T-cell (primary cell): ENCODE measurements at regions not wholly inside any gene's neighbourhood (a gene's known extent, or its start where the extent isn't known, plus 50 kb on each side); places are given as distances from the start of the nearest gene placed in this dataset.

Experiments used
- ATAC-seq, 4 experiments: fragments of 200-7000 bp in 3 of 4; fragments of 150-1000 bp in 1 of 4; cut with Tn5 transposase; replicated peaks in 1 of 4; 1 replicate in 3 of 4; 2 replicates in 1 of 4; pipeline ENCODE4 v1.10.0; 2021; ENCODE audit warnings: moderate library complexity in 3 of 4, mild to moderate bottlenecking in 2 of 4, moderate number of reproducible peaks in 1 of 4
- CTCF ChIA-PET, 2 donors: fragments of 300-600 bp; sonication (Branson Sonifier 250); formaldehyde crosslinking; loops; one replicate each; lab custom pipeline; 2022; ENCODE audit warnings: antibody characterized with exemption in 2 of 2; lab: Charles Lee
- POLR2A ChIA-PET, 2 donors: fragments of 300-600 bp; sonication (Branson Sonifier 250); formaldehyde crosslinking; loops; one replicate each; lab custom pipeline; 2022; ENCODE audit warnings: antibody characterized with exemption in 2 of 2; lab: Charles Lee
- DNase-seq, 35 experiments: peaks; one replicate each; pipeline versions ENCODE4 v3.0.0 to v3.0.0-alpha.2; 2013 to 2023
- H3K27ac ChIP-seq: one replicate; pipeline ENCODE4 v1.5.1; 2013; ENCODE audit warnings: low read length
- H3K27me3 ChIP-seq, 2 experiments: replicated peaks in 1 of 2; 1 replicate in 1 of 2; 2 replicates in 1 of 2; pipeline versions ENCODE4 v1.6.1 to v1.7.0; 2013; ENCODE audit warnings: low read length in 1 of 2, mixed read lengths in 1 of 2; ENCODE audit not compliant: control insufficient read depth in 2 of 2, insufficient read depth in 2 of 2; ENCODE audit errors: extremely low read depth in 1 of 2
- H3K36me3 ChIP-seq, 2 donors: 1 replicate in 1 of 2; 2 replicates in 1 of 2; pipeline versions ENCODE4 v1.6.1 to v1.7.0; 2013; ENCODE audit warnings: low read length in 1 of 2; ENCODE audit not compliant: control insufficient read depth in 2 of 2, insufficient read depth in 1 of 2; ENCODE audit errors: extremely low read depth in 1 of 2
- H3K4me1 ChIP-seq, 2 experiments: 1 replicate in 1 of 2; 2 replicates in 1 of 2; pipeline versions ENCODE4 v1.6.1 to v1.7.0; 2013; ENCODE audit warnings: low read length in 2 of 2, mixed read lengths in 1 of 2; ENCODE audit not compliant: insufficient read depth in 2 of 2, control insufficient read depth in 1 of 2; ENCODE audit errors: extremely low read depth in 1 of 2
- H3K4me3 ChIP-seq, 2 donors: 1 replicate in 1 of 2; 2 replicates in 1 of 2; pipeline versions ENCODE4 v1.5.1 to v1.7.0; 2013; ENCODE audit warnings: mild to moderate bottlenecking in 2 of 2, low read length in 1 of 2, moderate library complexity in 1 of 2; ENCODE audit not compliant: control insufficient read depth in 1 of 2; ENCODE audit errors: extremely low read depth in 1 of 2
- H3K9me3 ChIP-seq: 2 replicates; pipeline ENCODE4 v1.7.0; 2013
- H3K27ac Mint-ChIP-seq, 2 donors: one replicate each; pipeline ENCODE4 v1.8.0; 2020 to 2021; ENCODE audit warnings: mild to moderate bottlenecking in 2 of 2, mixed read lengths in 2 of 2
- H3K27me3 Mint-ChIP-seq, 2 donors: one replicate each; pipeline ENCODE4 v1.8.0; 2021 to 2022; ENCODE audit warnings: mixed read lengths in 2 of 2
- H3K36me3 Mint-ChIP-seq: one replicate; pipeline ENCODE4 v1.8.0; 2021; ENCODE audit warnings: mixed read lengths
- H3K4me1 Mint-ChIP-seq, 3 donors: one replicate each; pipeline ENCODE4 v1.8.0; 2020 to 2022; ENCODE audit warnings: mixed read lengths in 3 of 3, mild to moderate bottlenecking in 1 of 3
- H3K4me3 Mint-ChIP-seq, 3 donors: one replicate each; pipeline ENCODE4 v1.8.0; 2020 to 2022; ENCODE audit warnings: mild to moderate bottlenecking in 3 of 3, mixed read lengths in 3 of 3, moderate library complexity in 3 of 3
- H3K9me3 Mint-ChIP-seq, 3 donors: one replicate each; pipeline ENCODE4 v1.8.0; 2020 to 2022; ENCODE audit warnings: mixed read lengths in 3 of 3
- WGBS: methylation state at CpG from one replicate; pipeline ENCODE4 v1.1.5; 2013; ENCODE audit warnings: missing lambda C conversion rate; ENCODE audit not compliant: insufficient coverage; 5-methylcytosine and 5-hydroxymethylcytosine counted together

DNA sequence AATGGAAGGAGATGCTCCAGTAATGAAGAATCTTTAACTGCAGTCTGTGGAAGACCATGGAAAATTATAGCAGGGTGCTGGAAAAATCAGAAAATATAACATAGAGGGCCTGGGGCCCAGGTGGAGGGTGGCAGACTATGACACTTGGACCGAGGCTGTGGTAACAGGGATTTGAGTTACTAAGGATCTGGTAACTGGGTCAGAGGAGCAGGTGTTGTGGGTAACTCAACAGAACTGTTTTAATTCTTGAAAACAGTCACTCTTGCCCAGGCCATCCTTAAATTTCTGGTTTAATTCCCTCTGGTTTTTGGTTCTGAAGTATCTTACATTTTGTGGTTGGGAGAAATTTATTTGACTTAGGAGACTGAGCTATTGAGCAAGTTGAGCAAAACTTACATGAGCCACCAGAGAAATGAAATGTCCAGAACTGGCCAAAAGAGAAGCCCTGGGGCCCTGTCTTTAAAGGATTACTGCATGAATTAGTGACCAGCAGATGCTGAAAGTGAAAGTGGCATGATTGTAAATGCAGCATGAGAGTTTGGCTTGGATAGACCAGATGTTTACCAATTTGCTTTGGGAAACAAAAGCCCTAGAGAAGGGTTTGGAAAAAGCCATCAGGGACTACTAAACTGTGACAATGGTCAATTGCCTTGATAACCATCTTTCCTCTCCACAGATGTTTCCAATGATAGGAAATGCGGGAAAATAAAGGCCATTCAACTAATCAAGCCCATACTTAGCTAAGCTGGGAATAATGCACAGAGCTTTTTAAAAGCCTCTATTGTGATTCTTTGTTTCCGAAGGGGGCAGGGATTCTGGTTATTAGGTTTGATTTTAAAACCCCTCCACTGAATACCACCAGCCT lies 374.9 kb upstream of the TGFBR2 start:
- Histone ChIP-seq H3K27ac (no peak overlapping the region), H3K4me3 (no peak overlapping the region), H3K27me3 (no peaks in the 10 kb centered on the region), H3K36me3 (no peaks in the 10 kb centered on the region), H3K9me3 (no peaks in the 10 kb centered on the region), H3K4me1 (peaks cover 0 to 7% of the 10 kb centered on the region in 2 experiments)
- DNase-seq (no peak), ATAC-seq (no peak)
- Mint-ChIP-seq H3K4me1 (peaks cover 11 to 14% (median 14%) of the 10 kb centered on the region in 3 donors), H3K9me3 (no peaks in the 10 kb centered on the region), H3K27me3 (no peaks in the 10 kb centered on the region), H3K36me3 (no peaks in the 10 kb centered on the region), H3K27ac (no peak overlapping the region), H3K4me3 (no peak overlapping the region)
- WGBS, result no CpG with 5 or more reads among the region's 3 CpGs
- CTCF ChIA-PET, result interaction anchor here in 1 of 2 donors (0.6 kb wide), 1 partner anchor 120 kb away, joined by 3 read pairs; no protein-coding TSS in a partner anchor
- POLR2A ChIA-PET, result no interaction called here

DNA sequence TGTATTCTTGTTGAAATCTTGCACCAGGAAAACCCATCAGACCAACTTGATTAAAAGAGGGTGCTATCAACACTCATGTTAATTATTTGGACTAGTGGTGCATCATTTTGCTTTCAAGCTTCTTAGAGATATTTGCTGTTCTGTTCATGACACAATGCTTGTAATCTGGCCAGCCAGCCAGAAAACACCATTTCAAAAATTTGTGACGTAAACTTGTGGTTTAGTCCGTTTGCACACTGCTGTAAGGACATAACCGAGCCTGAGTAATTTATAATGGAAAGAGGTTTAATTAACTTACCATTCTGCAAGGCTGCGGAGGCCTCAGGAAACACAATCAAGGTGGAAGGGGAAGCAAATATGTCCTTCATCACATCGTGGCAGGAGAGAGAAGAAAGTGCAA lies 374.3 kb upstream of the TGFBR2 start:
- no peaks in the 10 kb centered on the region for H3K27me3 ChIP-seq
- H3K4me1 Mint-ChIP-seq, result peaks cover 11 to 14% (median 13%) of the 10 kb centered on the region in 3 donors
- no peak overlapping the region for H3K4me3 Mint-ChIP-seq
- no peaks in the 10 kb centered on the region for H3K9me3 Mint-ChIP-seq
- no peak overlapping the region for H3K27ac ChIP-seq
- no peak overlapping the region for H3K4me3 ChIP-seq
- no peak for DNase-seq
- ATAC-seq, result no peak
- H3K9me3 ChIP-seq, result no peaks in the 10 kb centered on the region
- H3K27me3 Mint-ChIP-seq, result no peaks in the 10 kb centered on the region
- no peak overlapping the region for H3K27ac Mint-ChIP-seq
- no peaks in the 10 kb centered on the region for H3K36me3 ChIP-seq
- WGBS, result 80% methylated on average over 1 of the region's 5 CpGs
- H3K36me3 Mint-ChIP-seq, result no peaks in the 10 kb centered on the region
- peaks cover 0 to 7% of the 10 kb centered on the region in 2 experiments for H3K4me1 ChIP-seq
- ChIA-PET POLR2A (no interaction called here), CTCF (no interaction called here)

DNA sequence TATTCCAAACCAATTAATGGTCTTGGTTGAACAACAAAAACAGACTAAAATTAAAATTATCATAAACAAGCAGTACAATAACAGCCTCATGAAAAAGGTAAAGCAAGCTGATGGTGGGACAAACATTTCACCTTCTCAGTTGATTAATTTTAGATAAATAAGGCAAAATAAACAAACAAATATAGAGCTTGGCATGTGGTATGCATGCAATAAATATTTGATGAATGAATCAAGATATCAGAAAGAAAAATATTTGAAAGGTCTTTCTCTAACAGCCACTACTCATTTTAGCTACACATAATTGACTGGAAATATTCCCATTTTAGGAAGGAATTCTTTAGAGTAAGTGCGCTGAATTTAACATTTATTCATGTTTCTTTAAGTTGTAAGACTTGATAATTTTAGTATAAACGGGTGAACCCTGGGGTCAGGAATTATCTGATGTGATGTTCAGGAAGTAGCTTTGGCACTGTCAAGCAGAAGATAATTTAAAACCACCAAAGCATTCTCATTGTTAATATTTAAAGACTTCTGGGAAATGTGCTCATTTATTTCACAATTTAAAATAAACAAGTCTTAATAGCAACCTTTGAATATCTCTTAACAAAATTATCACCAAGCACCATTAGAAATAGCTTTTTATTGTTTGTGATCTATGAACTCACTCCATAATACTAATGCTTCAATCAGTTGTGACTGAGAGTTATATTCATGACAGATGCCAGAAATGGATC lies 372.3 kb upstream of the TGFBR2 start:
- H3K27me3 ChIP-seq, result no peaks in the 10 kb centered on the region
- ChIA-PET CTCF (no interaction called here), POLR2A (no interaction called here)
- H3K36me3 ChIP-seq, result no peaks in the 10 kb centered on the region
- no peaks in the 10 kb centered on the region for H3K4me1 ChIP-seq
- Mint-ChIP-seq H3K27ac (no peak overlapping the region), H3K9me3 (peaks cover 0 to 6% (median 2%) of the 10 kb centered on the region in 3 donors), H3K4me3 (no peak overlapping the region), H3K4me1 (no peaks in the 10 kb centered on the region), H3K36me3 (no peaks in the 10 kb centered on the region), H3K27me3 (no peaks in the 10 kb centered on the region)
- H3K4me3 ChIP-seq, result no peak overlapping the region
- no peaks in the 10 kb centered on the region for H3K9me3 ChIP-seq
- no CpG with 5 or more reads among the region's 2 CpGs for WGBS
- DNase-seq (no peak), ATAC-seq (no peak)
- no peak overlapping the region for H3K27ac ChIP-seq

DNA sequence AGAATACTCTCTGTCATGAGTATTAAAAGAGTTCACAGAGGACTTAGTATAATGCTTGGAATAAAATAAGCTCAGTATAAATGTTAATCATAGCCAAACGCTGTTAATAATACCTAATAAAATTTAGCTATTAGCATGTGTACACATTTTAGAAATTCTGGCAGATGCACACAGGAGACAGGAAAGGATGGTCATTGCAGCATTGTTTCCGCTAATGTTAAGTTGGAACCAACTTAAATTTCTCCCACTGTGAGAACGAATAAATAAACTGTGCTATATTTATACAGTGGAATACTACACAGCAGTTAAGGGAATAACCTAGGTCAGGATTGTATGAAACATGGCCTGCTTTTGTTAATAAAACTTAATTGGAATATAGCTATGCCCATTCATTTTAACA lies 370.4 kb upstream of the TGFBR2 start:
- ChIA-PET POLR2A (no interaction called here), CTCF (interaction anchor here (0.5 to 0.9 kb wide), 3 partner anchors 37 to 458 kb away, joined by 3 read pairs; no protein-coding TSS in a partner anchor)
- Mint-ChIP-seq H3K4me1 (no peaks in the 10 kb centered on the region), H3K27ac (no peak overlapping the region), H3K9me3 (peaks cover 0 to 6% (median 2%) of the 10 kb centered on the region in 3 donors), H3K27me3 (no peaks in the 10 kb centered on the region), H3K36me3 (no peaks in the 10 kb centered on the region), H3K4me3 (no peak overlapping the region)
- no peak overlapping the region for H3K27ac ChIP-seq
- no CpG with 5 or more reads among the region's 3 CpGs for WGBS
- no peaks in the 10 kb centered on the region for H3K9me3 ChIP-seq
- no peak for ATAC-seq
- H3K27me3 ChIP-seq, result no peaks in the 10 kb centered on the region
- H3K4me1 ChIP-seq, result no peaks in the 10 kb centered on the region
- no peak for DNase-seq
- no peaks in the 10 kb centered on the region for H3K36me3 ChIP-seq
- H3K4me3 ChIP-seq, result no peak overlapping the region

DNA sequence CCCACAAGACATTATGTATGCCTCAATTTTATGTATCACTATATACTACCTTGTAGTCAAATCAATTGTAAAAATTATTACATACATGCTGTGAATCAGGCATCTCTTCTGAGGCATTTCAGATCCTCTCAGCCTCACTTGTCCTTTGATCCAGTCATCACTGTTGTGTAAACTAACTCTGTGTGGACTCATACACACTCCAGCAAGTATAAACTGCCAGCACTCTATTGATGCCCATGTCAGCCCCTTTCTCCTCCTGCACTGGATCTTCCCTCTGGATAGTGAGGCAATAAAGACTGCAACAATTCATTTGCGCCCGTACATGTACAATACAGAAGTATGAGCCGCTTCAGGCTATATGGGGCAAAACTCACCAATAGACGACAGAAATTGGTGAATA lies 364.7 kb upstream of the TGFBR2 start:
- H3K4me1 ChIP-seq, result no peaks in the 10 kb centered on the region
- no peaks in the 10 kb centered on the region for H3K9me3 ChIP-seq
- Mint-ChIP-seq H3K9me3 (peaks cover 0 to 6% (median 2%) of the 10 kb centered on the region in 3 donors), H3K4me3 (no peak overlapping the region), H3K36me3 (no peaks in the 10 kb centered on the region), H3K27ac (no peak overlapping the region), H3K4me1 (no peaks in the 10 kb centered on the region), H3K27me3 (peaks cover 0 to 4% of the 10 kb centered on the region in 2 donors)
- H3K4me3 ChIP-seq, result no peak overlapping the region
- peaks cover 0 to 3% of the 10 kb centered on the region in 2 experiments for H3K27me3 ChIP-seq
- no peaks in the 10 kb centered on the region for H3K36me3 ChIP-seq
- CTCF ChIA-PET, result no interaction called here
- no peak for DNase-seq
- no peak overlapping the region for H3K27ac ChIP-seq
- no CpG with 5 or more reads among the region's 4 CpGs for WGBS
- ATAC-seq, result no peak
- POLR2A ChIA-PET, result no interaction called here

DNA sequence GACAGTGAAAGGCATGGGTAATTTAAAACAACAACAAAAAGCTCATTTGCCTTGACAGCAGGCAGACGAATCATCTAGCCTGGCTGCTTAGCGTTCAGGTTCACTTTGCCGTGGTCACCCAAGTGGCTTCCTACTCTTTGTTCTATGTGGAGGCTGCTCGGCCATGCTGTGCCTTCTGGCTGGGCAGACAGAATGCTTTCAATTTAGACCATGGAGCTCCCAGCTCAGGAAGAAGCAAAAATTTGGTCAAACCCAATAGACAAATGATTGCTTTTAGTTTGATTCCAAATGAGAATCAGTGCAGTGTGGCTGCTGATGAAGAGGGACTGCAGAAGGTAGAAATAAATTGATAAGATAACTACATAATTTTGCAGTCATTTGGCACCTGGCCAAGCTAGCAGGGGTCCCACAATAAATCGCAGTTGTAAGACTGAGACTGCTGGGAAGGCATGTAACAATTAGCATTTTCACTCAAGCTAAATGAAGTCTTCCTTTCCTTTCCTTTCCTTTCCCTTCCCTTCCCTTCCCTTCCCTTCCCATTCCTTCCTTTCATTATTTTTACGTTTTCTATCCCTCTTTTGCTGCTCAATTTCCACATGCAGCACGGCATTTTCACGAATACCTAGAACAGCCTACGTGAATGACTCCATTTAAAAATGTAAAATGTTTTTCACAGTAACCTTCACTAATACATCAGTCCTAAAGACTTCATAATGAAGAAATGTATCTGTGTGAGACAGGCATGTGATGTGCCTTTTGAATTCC lies 360.4 kb upstream of the TGFBR2 start:
- no peaks in the 10 kb centered on the region for H3K36me3 Mint-ChIP-seq
- ChIA-PET CTCF (no interaction called here), POLR2A (no interaction called here)
- DNase-seq (no peak), ATAC-seq (no peak)
- Histone ChIP-seq H3K27ac (no peak overlapping the region), H3K27me3 (peaks cover 0 to 3% of the 10 kb centered on the region in 2 experiments), H3K4me1 (no peaks in the 10 kb centered on the region), H3K9me3 (no peaks in the 10 kb centered on the region), H3K36me3 (no peaks in the 10 kb centered on the region), H3K4me3 (no peak overlapping the region)
- peaks cover 4 to 6% of the 10 kb centered on the region in 2 donors for H3K27me3 Mint-ChIP-seq
- H3K4me3 Mint-ChIP-seq, result no peak overlapping the region
- no peak overlapping the region for H3K27ac Mint-ChIP-seq
- WGBS, result 80% methylated on average over 8 of the region's 9 CpGs
- no peaks in the 10 kb centered on the region for H3K9me3 Mint-ChIP-seq
- H3K4me1 Mint-ChIP-seq, result peaks cover 4 to 7% (median 5%) of the 10 kb centered on the region in 3 donors
